GM12878 (cell line): ENCODE measurements at regions not wholly inside any gene's neighbourhood (a gene's known extent, or its start where the extent isn't known, plus 50 kb on each side); places are given as distances from the start of the nearest gene placed in this dataset.

ENCODE experiments used
- ATAC-seq: fragments of 200-7000 bp; cut with Tn5 transposase; 3 replicates; pipeline ENCODE4 v1.9.1; 2020; ENCODE audit warnings: mild to moderate bottlenecking, moderate library complexity
- BruUV-seq: library from RNA; stranded (reverse); fragments of 400-500 nt; replicated peaks from 2 replicates; lab custom pipeline; 2021; lab: Mats Ljungman, UMichigan
- CTCF ChIA-PET: fragments of 300-600 bp; sonication (Branson Sonifier 250); formaldehyde crosslinking; extraction: SDS; loops from one replicate; lab custom pipeline; 2021; ENCODE audit warnings: inconsistent platforms; lab: Yijun Ruan, JAX
- POLR2A ChIA-PET: fragments of 350-600 bp; formaldehyde crosslinking; extraction: SDS; loops from one replicate; lab custom pipeline; 2021; ENCODE audit warnings: inconsistent platforms; lab: Charles Lee
- RAD21 ChIA-PET: fragments of 300-600 bp; sonication (Branson Sonifier 250); formaldehyde crosslinking; loops from one replicate; lab custom pipeline; 2023; ENCODE audit warnings: antibody characterized with exemption; ENCODE audit not compliant: unreplicated experiment; lab: Charles Lee
- SMC1A ChIA-PET: fragments of 300-600 bp; sonication (Branson Sonifier 250); formaldehyde crosslinking; loops from one replicate; lab custom pipeline; 2023; ENCODE audit not compliant: unreplicated experiment, uncharacterized antibody; lab: Charles Lee
- DNase-seq: peaks from one replicate; pipeline ENCODE4 v3.0.0-alpha.2; 2011; ENCODE audit warnings: low read depth, low spot score
- FAIRE-seq: peaks from 3 replicates; lab custom pipeline; 2011; peaks lifted over from hg19 to GRCh38; lab: Jason Lieb, UNC
- H2AFZ ChIP-seq: 2 replicates; pipeline ENCODE4 v1.6.0; 2011; ENCODE audit warnings: low read depth, low read length, control low read depth; ENCODE audit not compliant: control insufficient read depth
- H3K27ac ChIP-seq: 2 replicates; pipeline ENCODE4 v1.5.1; 2011; ENCODE audit warnings: control low read depth; ENCODE audit not compliant: control insufficient read depth, insufficient read depth
- H3K27me3 ChIP-seq, 2 experiments: replicated peaks in 1 of 2; 2 replicates each; pipeline versions ENCODE4 v1.6.0 to v1.6.1; 2011; ENCODE audit warnings: low read length in 1 of 2; ENCODE audit not compliant: control insufficient read depth in 2 of 2, insufficient read depth in 2 of 2
- H3K36me3 ChIP-seq, 2 experiments: 2 replicates each; pipeline ENCODE4 v1.5.1; 2011; ENCODE audit warnings: low read length in 1 of 2; ENCODE audit not compliant: control insufficient read depth in 2 of 2, insufficient read depth in 2 of 2
- H3K4me1 ChIP-seq: 2 replicates; pipeline ENCODE4 v1.6.1; 2011; ENCODE audit warnings: mild to moderate bottlenecking, low read length, moderate library complexity, mixed read lengths; ENCODE audit not compliant: control insufficient read depth, insufficient read depth
- H3K4me2 ChIP-seq: 2 replicates; pipeline ENCODE4 v1.6.0; 2011; ENCODE audit warnings: control low read depth; ENCODE audit not compliant: control insufficient read depth, insufficient read depth
- H3K4me3 ChIP-seq: fragments of 200-600 bp; sonication (generic); 2 replicates; pipeline ENCODE4 v1.5.1; 2016
- H3K79me2 ChIP-seq: 2 replicates; pipeline ENCODE4 v1.6.0; 2011; ENCODE audit warnings: low read length; ENCODE audit not compliant: control insufficient read depth, insufficient read depth
- H3K9ac ChIP-seq: 2 replicates; pipeline ENCODE4 v1.8.0; 2011; ENCODE audit warnings: low read length, control low read depth, mixed read lengths; ENCODE audit not compliant: control insufficient read depth, insufficient read depth
- H3K9me3 ChIP-seq: replicated peaks from 3 replicates; pipeline ENCODE4 v1.5.1; 2011; ENCODE audit warnings: mild to moderate bottlenecking, low read length; ENCODE audit not compliant: control insufficient read depth, insufficient read depth
- H4K20me1 ChIP-seq: 2 replicates; pipeline ENCODE4 v1.6.0; 2011; ENCODE audit not compliant: control insufficient read depth, insufficient read depth
- ASH2L ChIP-seq: fragments of 300-600, 200-600 bp; sonication (generic); IDR thresholded peaks from 2 replicates; pipeline ENCODE4 v1.6.1; 2017; ENCODE audit warnings: low read depth, mild to moderate bottlenecking, borderline replicate concordance
- BMI1 ChIP-seq: fragments of 450-650 bp; IDR thresholded peaks from 2 replicates; pipeline ENCODE4 v1.6.1; 2016; ENCODE audit warnings: mild to moderate bottlenecking, moderate library complexity, borderline replicate concordance
- FOS ChIP-seq: IDR thresholded peaks from 3 replicates; pipeline ENCODE4 v1.6.1; 2011; ENCODE audit warnings: borderline replicate concordance; ENCODE audit not compliant: insufficient read length; ENCODE audit errors: extremely low read depth
- MTA2 ChIP-seq: fragments of 450-650 bp; IDR thresholded peaks from 2 replicates; pipeline ENCODE4 v1.6.1; 2016; ENCODE audit warnings: low read depth, mild to moderate bottlenecking, moderate library complexity
- RAD21 ChIP-seq: IDR thresholded peaks from 2 replicates; pipeline ENCODE4 v1.6.1; 2011; ENCODE audit warnings: mild to moderate bottlenecking, low read depth, low read length, moderate library complexity; ENCODE audit not compliant: insufficient read depth
- WGBS: methylation state at CpG from one replicate; pipeline ENCODE4 v1.1.6; 2016; ENCODE audit warnings: low lambda C conversion rate; ENCODE audit not compliant: insufficient replicate concordance, insufficient coverage; ENCODE audit errors: missing lambda C conversion rate; 5-methylcytosine and 5-hydroxymethylcytosine counted together
- in situ Hi-C: fragments of 300-500 bp; cut with MboI; formaldehyde crosslinking; loops from 9 replicates; pipeline ENCODE4 v1.14.3; 2018; ENCODE audit warnings: mixed read lengths
- intact Hi-C: fragments of 100-400 bp; cut with micrococcal nuclease; formaldehyde crosslinking; loops from one replicate; pipeline ENCODE4 v1.14.2; 2022; ENCODE audit not compliant: unreplicated experiment
- TF ChIP-seq, protein P1 (sequence below): fragments of 450-650 bp; formaldehyde crosslinking; IDR thresholded peaks from 2 replicates; pipeline ENCODE4 v1.4.0; 2022; ENCODE audit warnings: mild to moderate bottlenecking, moderate library complexity

DNA sequence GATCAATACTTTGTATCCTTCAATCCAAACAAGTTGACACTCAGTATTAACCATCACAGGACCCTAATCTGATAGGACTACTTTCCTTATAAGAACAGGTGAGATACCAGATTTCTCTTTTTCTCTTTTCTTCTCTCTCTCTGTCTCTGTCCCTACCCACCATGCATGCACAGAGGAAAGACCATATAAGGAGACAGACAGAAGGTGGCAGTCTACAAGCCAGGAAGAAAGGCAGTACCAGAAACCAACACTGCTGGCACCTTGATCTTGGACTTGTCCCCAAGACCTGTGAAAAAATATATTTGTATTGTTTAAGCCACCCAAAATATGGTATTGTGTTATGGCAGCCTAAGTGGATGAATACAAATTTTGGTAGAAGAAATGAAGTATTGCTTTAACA lies 156.2 kb upstream of the KCNH7 start (continued):
- TF ChIP-seq MTA2 (no peak), RAD21 (no peak)

DNA sequence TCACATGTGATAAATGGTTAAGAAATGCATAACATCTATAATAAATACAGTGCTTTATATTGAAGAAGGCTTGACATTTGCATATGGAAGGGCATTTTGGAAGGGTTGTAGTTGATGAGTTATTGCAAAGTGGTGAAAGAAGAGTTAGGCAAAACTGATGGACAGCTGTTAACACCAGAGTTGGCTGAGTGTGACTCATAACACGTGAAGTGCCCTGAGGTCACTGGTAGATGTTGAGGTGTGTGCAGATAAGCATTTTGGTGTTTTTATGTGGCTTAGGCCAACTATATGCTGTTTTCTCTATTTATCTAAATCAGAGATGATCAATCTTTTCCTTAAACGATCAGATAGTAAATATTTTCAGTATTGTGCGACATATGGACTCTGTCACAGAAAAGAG lies 154.3 kb upstream of the KCNH7 start:
- WGBS, result 0% methylated on average over 3 of the region's 3 CpGs
- no peak for FAIRE-seq
- SMC1A ChIA-PET, result no interaction called here
- Histone ChIP-seq H3K4me3 (no peak overlapping the region), H3K27me3 (no peaks in the 10 kb centered on the region), H3K36me3 (no peaks in the 10 kb centered on the region), H3K27ac (no peak overlapping the region), H3K9ac (no peak overlapping the region)
- RAD21 ChIA-PET, result no interaction called here
- intact Hi-C loops, result no loop called here
- no peak for TF ChIP-seq BMI1
- TF ChIP-seq, protein P1, sequence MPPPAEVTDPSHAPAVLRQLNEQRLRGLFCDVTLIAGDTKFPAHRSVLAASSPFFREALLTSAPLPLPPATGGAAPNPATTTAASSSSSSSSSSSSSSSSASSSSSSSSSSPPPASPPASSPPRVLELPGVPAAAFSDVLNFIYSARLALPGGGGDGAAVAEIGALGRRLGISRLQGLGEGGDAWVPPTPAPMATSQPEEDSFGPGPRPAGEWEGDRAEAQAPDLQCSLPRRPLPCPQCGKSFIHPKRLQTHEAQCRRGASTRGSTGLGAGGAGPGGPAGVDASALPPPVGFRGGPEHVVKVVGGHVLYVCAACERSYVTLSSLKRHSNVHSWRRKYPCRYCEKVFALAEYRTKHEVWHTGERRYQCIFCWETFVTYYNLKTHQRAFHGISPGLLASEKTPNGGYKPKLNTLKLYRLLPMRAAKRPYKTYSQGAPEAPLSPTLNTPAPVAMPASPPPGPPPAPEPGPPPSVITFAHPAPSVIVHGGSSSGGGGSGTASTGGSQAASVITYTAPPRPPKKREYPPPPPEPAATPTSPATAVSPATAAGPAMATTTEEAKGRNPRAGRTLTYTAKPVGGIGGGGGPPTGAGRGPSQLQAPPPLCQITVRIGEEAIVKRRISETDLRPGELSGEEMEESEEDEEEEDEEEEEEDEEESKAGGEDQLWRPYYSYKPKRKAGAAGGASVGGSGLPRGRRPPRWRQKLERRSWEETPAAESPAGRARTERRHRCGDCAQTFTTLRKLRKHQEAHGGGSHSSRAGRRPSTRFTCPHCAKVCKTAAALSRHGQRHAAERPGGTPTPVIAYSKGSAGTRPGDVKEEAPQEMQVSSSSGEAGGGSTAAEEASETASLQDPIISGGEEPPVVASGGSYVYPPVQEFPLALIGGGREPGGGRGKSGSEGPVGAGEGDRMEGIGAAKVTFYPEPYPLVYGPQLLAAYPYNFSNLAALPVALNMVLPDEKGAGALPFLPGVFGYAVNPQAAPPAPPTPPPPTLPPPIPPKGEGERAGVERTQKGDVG, result no peak
- TF ChIP-seq ASH2L, result no peak
- no peak for TF ChIP-seq FOS
- TF ChIP-seq, all 136 proteins: peak for 0
- H3K9me3 ChIP-seq, result no peaks in the 10 kb centered on the region
- no peaks in the 10 kb centered on the region for H3K79me2 ChIP-seq
- no peaks in the 10 kb centered on the region for H3K4me1 ChIP-seq
- in situ Hi-C loops, result no loop called here
- no TSS peak for BruUV-seq
- H4K20me1 ChIP-seq, result no peaks in the 10 kb centered on the region
- H3K4me2 ChIP-seq, result no peak overlapping the region
- ChIA-PET POLR2A (no interaction called here), CTCF (no interaction called here)
- H2AFZ ChIP-seq, result no peak overlapping the region
- no peak for DNase-seq
- no peak for ATAC-seq
